ENCODE measurements at regions not wholly inside any gene's neighbourhood (a gene's known extent, or its start where the extent isn't known, plus 50 kb on each side); places are given as distances from the start of the nearest gene placed in this dataset. TPM values are rescaled to one million over a fixed set of nuclear protein-coding genes. Genes with fewer than 3 reads are reported as not detected.
"Not testable (repeated sequence)": the region's sequence is repeated elsewhere in the genome, so short reads cannot be mapped to it uniquely, and the experiment has no call there.

DNA sequence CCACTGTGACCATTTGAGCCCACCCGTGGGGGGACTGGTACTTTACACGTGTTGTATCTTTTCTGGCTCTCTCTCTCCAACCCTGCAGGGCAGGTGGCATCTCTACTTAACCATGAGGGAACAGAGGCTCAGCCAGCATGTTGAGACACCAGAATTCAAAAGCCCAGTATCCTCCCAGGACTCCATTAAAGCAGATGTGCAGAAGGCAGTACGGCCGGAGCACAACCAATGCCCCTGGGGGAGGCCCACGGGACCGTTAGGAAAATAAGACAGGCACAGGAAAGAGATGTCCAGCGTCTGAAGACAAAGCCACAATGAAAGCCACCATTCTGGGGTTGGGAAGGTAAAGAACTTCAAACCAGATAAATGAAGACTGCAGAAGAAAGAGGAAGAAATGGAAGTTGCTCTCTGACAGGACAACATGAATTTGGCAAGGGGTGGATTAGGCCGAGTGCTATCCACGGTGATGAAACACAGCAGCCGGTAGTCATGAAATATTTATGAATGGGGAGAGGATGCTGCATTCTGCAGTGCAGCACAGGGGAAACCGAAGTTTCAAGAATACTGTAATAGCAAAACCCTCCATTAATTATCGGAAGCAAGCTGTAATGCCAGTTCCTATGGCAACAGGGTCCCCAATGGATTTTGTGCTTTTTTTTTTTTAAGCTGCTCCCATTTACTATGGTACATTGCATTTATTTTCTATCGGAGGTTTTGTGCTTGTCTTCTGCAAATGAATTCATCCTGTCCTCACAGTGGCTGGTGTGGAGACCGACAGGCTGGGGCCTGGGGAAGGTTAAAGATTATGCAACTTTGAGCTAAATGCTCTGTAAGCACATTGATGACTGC, 179.4 kb downstream of the NRN1 start:
- no peak for DNase-seq (ENCODE audit: low read depth)
- H3K4me3 ChIP-seq (ENCODE audit: low read depth, low read length) = no peak overlapping the region
- TF ChIP-seq, protein P1, sequence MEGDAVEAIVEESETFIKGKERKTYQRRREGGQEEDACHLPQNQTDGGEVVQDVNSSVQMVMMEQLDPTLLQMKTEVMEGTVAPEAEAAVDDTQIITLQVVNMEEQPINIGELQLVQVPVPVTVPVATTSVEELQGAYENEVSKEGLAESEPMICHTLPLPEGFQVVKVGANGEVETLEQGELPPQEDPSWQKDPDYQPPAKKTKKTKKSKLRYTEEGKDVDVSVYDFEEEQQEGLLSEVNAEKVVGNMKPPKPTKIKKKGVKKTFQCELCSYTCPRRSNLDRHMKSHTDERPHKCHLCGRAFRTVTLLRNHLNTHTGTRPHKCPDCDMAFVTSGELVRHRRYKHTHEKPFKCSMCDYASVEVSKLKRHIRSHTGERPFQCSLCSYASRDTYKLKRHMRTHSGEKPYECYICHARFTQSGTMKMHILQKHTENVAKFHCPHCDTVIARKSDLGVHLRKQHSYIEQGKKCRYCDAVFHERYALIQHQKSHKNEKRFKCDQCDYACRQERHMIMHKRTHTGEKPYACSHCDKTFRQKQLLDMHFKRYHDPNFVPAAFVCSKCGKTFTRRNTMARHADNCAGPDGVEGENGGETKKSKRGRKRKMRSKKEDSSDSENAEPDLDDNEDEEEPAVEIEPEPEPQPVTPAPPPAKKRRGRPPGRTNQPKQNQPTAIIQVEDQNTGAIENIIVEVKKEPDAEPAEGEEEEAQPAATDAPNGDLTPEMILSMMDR (IDR thresholded peaks at IDR 0.05; ENCODE audit: insufficient read depth, low read length) = no peak

GRCh38 chr6:5824382-5824983, 182.2 kb downstream of the NRN1 start:
- not testable (repeated sequence) for DNase-seq (ENCODE audit: low read depth); H3K4me3 ChIP-seq (ENCODE audit: low read depth, low read length)

Small RNA genes in the stretch of these regions (small RNA-seq; reads per million reads assigned to genes)
- not detected for gene RN7SL221P

All from fibroblast of the aortic adventitia (primary cell).